ENCODE measurements at regions not wholly inside any gene's neighbourhood (a gene's known extent, or its start where the extent isn't known, plus 50 kb on each side); places are given as distances from the start of the nearest gene placed in this dataset.

- TF ChIP-seq CTCF (IDR thresholded peaks at IDR 0.05; ENCODE audit: low read depth, low read length) (no peak), POLR2A (IDR thresholded peaks at IDR 0.05; ENCODE audit: extremely low read depth, insufficient read length) (no peak), MAX (IDR thresholded peaks at IDR 0.05; ENCODE audit: low read depth, low read length) (no peak)
Observed at GRCh38 chr3:193816028-193816395, 223.0 kb downstream of the OPA1 start.
